Heart left ventricle (tissue), 13 donors: ENCODE measurements at regions not wholly inside any gene's neighbourhood (a gene's known extent, or its start where the extent isn't known, plus 50 kb on each side); places are given as distances from the start of the nearest gene placed in this dataset.

ENCODE experiments used
- CTCF ChIP-seq, 12 donors: fragments of 200-600 bp; sonication (generic) in 4 of 12; IDR thresholded peaks; one replicate each; pipeline versions ENCODE4 v1.5.0 to v1.8.0; 2018 to 2022; ENCODE audit warnings: antibody characterized with exemption in 12 of 12, mild to moderate bottlenecking in 5 of 12
- POLR2A ChIP-seq, 2 donors: fragments of 450-650 bp; IDR thresholded peaks; one replicate each; pipeline ENCODE4 v1.6.1; 2017; ENCODE audit warnings: antibody characterized with exemption in 2 of 2, mild to moderate bottlenecking in 2 of 2, moderate library complexity in 2 of 2
- donor health status: ischemic (EF 13 %, LVEDD 7.1; RV severe dilation, severe dysfunction).
- donor health status: DM: no; HTN: yes; CAD: no.
- donor health status: DM: no; HTN: no; CAD: no.
- donor health status: ischemic (EF 25% LVEDD 6.9; RV normal size, moderate dysfunction).
- donor health status: ischemic (EF 25% LVEDD 5.7; RV mildly dilated, moderate dysfunction).
- donor health status: ischemic (EF 35%, LVEDD 5.7; RV mildly dilated, moderate dysfunction).
- donor health status: nonischemic (EF 11% LVEDD 7.7; RV severe dilation, severe dysfunction).
- donor health status: DM: yes; HTN: yes; CAD: no.
- donor health status: PGD.
- donor health status: ischemic (EF 29% LVEDD 5.4; RV normal size, mild dysfunction).
- donor health status: nonischemic (EF 23%, LVEDD 6.1; RV moderate dilation, normal function).

DNA sequence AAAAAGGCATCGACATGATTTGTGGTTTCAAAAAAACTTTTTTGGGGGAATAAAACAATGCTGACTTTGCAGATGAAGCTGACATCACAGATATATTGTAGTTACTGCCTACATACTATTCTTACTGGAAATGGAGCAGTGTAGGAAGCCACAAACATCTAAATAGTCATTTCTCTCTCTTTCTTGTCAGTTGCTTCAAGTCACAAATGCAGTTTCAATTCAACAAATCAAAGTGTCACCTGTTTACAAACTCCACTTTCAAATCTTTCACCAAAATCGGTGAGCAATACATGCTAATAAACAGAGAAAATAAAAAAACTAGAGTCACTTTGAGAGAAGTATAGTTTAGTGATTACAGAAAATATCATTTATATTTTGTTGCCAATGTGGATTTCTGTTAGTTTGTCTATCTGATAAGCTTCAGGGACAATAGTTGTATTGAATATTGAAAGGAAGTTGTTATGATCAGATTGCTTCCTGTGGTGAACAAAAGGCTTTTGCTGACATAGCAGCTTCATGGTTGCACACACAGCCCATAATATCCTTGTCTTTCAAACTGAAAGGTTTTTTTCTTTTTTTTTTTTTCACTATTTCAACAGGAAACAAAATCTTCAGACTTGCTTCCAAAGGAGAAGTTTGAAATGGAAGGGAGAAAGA is 49.7 kb upstream of the PTPN13 start:
- no peak for TF ChIP-seq CTCF (IDR thresholded peaks at IDR 0.05)
- no peak for TF ChIP-seq POLR2A (IDR thresholded peaks at IDR 0.05)
